Smooth muscle cell of the brain vasculature (primary cell): ENCODE measurements at regions not wholly inside any gene's neighbourhood (a gene's known extent, or its start where the extent isn't known, plus 50 kb on each side); places are given as distances from the start of the nearest gene placed in this dataset.
"Not testable (repeated sequence)": the region's sequence is repeated elsewhere in the genome, so short reads cannot be mapped to it uniquely, and the experiment has no call there.

Experiments
- DNase-seq: peaks from one replicate; pipeline ENCODE4 v3.0.0-alpha.2; 2012; ENCODE audit warnings: low read depth, low spot score

DNA sequence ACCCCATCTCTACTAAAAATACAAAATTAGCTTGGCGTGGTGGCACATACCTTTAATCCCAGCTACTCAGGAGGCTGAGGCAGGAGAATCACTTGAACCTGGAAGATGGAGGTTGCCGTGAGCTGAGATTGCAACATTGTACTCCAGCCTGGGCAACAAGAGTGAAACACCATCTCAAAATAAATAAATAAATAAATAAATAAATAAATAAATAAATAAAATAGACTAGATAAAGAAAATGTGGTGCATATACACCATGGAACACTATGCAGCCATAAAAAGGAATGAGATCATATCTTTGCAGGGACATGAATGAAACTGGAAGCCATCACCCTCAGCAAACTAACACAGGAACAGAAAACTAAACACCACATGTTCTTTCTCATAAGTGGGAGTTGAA is 110.4 kb downstream of the YIPF5 start:
- not testable (repeated sequence) for DNase-seq

DNA sequence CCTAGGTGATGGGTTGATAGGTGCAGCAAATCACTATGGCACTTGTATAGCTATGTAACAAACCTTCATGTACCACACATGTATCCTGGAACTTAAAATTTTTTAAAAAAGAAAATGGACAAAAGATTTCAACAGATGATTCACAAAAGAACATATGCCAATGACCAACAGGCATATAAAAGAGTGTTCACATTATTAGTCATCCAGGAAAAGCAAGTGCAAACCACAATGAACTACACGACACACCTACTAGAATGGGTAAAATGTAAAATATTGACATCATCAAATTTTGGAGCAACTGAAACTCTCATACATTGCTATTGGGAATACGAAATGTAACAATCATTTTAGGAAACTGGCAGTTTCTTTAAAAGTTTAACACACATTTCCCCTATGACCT is 109.9 kb downstream of the YIPF5 start:
- no peak for DNase-seq

DNA sequence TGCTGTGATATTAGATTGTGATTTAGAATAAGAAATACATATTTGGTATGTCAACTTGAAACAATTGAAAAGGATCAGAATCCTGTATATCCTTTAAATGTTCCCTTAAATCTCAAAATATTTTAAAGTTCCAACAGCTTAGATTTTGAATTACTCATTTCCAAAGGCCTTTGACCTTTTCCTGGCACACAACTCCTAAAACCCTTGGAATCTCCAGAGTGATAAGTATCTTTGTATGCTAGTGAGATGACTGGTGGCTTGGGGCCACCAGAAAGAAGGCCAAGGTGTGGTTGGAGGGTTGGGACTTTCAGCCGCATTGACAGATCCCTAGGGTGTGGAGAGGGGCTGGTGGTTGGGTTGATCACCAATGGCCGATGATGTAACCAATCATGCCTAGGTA is 104.7 kb downstream of the YIPF5 start:
- no peak for DNase-seq

DNA sequence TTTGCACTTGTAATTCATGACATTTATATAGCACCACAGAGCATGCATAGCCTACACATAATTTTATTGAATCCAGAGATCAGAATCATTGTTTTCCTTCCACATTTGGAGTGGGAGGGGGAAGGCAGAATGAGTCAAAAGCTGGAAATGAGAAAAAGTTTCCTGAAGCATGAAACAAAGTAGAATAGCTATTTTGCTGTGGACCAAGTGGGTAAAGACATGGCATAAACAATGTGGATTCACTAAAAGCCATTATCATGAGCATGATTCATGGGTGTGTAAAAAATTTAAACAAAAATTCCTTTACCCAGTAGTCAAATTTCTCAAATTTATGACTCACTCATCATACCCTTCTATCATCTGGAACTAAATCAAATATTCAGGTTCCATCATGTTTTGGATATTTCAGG is 97.9 kb downstream of the YIPF5 start:
- DNase-seq, result no peak

DNA sequence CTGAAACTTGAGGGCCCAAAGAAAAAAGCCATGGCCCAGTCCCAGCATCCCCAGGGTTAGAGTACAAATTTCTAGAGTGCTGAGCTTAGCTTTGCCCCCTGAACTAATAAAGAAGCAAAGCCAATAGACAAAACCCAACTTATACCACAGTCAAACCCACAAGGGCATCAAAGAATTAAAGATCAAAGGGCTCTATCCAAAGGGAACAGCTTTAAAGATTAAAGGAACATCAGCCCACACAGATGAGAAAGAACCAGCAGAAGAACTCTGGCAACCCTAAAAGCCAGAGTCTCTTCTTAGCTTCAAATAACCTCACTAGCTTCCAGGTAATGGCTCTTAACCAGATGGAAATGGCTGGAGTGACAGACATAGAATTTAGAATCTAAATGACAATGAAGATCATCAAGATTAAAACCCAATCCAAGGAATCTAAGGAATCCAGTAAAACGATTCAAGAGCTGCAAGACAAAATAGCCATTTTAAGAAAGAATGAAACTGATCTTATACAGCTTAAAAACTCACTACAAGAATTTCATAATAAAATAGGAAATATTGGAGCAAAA is 93.9 kb downstream of the YIPF5 start:
- no peak for DNase-seq

DNA sequence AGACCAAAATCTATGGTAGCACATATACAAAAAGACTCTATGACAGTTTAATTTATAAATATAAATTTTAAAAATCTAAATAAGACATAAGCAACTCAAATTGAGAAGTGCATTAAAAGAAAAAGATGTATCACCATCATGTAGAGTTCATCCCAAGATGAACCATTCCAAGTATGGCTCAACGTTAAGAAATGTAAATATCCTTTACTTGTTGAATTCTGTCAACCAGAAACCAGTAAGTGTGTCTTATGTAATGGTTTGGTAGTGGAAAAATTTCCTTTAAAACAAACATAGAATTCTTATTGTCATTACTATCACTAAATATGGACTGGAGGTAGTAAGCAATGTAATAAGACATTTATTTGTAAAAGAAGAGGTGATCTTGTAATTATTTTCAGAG is 87.3 kb downstream of the YIPF5 start:
- DNase-seq, result no peak

DNA sequence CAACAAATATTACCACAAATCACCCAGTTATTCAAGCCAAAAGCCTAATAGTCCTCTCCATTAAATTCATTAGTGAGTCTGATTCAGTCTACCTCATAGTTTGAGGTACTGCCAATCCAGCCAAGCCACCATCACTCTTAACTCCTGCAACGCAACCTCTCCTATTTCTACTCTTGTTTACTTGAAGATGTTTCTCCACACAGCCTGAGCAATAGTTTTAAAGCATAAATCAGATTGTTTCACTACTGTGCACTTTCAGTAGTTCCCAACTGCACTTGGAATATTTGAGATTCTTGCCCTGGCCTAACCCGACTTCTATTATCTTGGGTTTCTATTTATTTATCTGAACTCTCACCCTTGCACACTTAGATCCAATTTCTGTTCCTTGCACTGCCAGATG is 85.5 kb downstream of the YIPF5 start:
- DNase-seq, result no peak

DNA sequence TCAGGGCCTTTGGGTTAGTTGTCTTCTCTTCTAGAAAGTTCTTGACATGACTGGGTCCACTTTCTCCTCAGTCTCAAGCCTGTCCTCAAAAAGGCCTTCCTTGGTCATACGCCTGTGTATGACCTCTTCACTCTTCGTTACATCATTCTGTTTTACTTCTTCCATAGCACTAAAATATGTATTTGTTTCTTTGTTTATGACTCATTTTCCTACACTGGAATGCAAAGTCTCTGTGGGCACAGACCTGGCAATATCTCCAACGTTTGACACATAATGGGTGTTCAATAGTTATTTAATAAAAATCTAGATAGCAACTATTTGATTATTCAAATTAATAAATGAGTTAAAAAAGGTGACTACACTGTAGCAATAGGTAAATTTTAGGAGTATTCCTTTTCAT is 85.1 kb downstream of the YIPF5 start:
- DNase-seq, result no peak

DNA sequence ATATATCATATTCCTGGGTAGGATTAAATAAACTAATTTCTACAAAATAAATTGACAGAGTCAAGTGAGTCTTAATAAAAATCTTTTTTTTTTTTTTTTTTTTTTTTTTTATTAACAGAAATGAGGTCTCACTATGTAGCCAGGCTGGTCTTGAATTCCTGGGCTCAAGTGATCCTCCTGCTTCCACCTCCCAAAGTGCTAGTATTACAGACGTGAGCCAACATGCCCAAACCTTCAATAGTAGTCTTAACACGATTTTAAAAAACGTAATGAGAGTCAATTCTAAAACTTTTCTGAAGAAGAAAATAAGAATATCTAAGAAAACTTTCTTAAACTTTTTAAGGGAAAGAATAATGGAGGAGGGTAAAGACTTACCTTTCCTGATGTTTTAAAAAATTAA is 84.2 kb downstream of the YIPF5 start:
- no peak for DNase-seq

DNA sequence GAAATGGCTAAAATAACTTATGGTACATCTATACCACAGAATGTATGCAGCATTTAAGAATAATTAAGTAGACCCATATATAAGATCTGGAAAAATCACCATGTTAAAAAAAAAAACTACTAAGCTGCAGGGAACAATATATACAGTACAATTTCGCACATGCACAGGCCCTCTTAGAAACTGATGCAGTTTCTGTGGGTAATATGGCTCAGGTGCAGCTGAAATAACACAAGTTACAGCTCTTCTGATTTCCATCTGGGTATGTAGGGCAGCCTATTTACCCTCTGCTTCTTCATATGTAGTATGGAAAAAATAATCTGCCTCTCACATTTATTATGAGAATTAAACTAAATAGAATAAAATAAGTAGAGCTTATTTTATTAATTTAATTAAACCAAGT is 82.9 kb downstream of the YIPF5 start:
- DNase-seq, result no peak

DNA sequence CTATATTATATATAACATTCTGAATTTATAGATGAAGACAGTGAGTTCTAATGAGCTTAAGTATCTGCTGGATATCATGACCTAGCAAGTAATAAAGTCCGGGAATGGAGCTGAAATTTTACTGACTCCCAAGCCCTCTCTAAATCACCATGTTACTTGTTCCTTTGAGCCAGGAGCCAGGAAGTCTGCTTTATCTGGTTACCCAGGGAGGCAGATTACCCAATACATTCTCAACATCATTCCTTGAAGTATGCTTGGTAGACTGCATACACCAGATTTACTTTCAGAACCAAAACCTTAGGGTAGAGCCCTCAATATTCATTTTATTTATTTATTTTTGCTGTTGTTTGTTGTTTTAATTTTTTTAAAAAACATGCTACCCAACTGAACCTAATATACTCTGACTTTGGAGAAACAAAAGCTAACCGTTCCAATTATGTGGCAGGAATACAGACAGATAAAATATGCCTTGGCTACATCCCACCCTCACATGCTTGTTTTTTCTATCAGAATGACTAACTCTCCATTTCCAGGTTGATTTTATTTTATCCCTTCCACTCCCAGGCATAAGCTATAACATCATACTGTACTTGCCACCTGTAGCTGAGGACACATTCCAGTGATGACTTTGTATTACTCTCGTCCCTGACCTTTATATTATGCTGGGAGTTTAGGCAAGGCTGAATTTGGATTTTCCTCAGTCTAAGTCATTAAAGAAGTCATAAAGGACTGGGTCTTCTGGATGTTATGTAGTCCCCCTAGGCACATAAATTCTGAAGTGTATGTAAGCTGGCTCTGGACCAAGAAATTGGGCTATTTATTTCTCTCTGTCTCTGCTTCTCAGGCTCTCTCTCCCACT is 82.0 kb downstream of the YIPF5 start:
- no peak for DNase-seq

DNA sequence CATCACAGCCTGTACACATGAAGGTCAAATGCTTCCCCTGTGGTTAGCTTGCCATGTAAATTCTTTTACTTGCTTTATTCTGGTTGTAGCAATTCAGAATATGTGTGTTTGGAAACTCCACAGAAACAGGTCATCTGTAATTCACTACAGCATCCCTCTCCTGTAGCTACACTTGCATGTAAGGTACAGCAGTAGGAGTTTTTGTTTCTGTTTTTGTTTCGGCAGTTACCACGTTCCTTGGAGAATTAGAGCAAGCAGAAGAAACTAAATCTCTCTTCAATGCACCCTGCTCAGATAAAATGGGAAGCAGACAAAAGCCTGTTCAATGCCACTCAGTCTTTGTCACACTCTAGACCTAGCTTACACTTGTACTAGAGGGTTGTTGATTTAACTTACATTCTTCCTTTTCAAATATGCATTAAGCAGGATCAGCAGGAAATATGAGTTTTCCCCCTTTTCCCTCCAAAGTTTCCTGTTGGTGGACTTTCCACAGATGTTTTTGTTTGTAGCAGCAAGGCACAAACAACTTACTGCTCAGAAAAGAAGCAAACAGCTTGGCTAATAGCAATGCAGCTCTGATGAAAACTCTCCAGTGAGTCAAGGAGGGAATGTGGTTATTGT is 80.9 kb downstream of the YIPF5 start:
- no peak for DNase-seq

DNA sequence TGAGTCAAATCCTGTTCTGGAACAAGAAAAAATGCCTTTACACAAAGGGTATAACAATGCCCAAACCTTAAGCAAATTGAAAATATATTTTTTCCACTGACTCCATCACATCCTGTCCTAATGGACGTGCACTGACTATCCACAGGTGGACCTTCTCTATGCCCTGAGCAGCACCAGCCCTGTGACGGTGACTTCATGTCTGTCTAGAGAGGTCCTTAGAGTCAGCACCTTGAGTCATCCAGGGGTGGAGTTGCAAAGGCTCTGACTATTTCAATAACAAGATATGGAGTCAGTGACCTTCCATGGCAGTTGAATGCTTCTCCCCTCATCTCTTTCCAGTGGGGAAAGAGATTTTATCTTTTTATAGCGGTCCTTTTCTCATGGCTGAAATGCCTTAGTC is 78.0 kb downstream of the YIPF5 start:
- DNase-seq, result no peak

DNA sequence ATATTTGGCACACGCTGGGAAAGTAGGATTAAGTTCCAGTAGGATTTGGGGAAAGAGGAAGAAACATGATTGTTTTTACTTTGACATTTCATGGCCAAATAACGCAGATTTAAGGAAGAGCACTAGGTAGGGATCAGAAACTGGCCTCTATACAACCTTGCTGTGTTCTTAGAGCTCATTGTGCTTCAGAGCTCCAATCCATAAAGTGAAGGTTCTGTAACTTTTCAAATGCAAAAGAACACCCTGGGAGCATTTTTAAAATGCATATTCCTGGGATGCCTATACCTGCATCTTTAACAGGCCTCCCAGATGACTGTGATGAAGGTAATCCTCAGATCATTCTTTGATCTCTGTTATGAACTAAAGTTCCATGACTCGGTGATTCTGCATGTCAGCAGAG is 77.1 kb downstream of the YIPF5 start:
- no peak for DNase-seq

DNA sequence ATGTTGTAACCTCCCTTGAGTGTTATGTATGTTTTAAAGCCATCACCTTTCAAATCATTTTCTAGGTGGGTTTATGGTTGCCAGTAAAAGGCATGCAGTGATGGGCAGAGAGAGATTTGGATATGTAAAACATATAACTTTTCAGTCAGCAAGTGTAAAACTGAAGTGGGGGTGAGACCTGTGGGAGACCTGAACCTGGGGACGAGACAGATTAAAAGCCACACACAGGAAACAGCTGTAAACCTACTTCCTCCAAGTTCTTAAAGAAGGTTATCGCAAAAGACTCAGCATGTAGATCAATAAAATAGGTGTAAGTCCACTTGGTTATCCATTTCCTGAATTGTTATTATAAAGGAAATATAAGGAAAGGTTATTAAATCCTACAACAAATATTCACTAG is 76.6 kb downstream of the YIPF5 start:
- no peak for DNase-seq

DNA sequence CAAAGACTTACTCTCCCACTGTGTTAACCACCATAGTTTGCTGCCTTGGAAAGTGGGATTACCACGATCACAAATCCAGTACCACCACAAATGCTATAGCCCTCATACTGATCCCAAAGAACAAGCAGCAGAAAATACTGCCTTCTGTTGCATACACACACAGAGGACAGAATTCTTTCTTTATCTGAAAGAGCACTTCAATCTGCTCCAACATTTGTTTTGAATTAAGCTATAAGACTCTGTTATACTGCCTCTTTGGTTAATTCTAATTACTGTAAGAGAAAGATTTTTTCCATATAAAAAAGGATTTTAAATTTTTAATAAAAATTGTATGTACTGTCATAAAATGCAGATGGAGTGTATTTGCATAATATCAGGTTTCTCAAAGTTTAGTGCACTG is 69.8 kb downstream of the YIPF5 start:
- no peak for DNase-seq

DNA sequence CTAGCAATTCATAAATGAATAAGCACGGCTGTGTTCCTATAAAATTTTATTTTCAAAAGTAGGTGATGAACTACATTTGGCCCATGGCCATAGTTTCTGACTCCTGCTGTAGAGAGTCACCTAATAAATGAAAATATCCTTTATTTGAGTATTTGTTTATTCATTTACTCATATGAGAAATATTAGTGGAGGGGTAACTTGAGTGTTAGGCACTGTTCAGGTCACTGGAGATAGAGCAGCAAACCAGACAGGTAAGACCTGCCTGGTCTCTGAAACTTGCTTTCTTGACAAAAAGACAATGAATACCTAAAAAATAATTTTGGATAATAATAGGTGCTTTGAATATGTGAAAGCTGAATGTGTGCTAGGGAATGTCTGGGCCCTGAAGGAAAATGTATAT is 68.8 kb downstream of the YIPF5 start:
- DNase-seq, result no peak

DNA sequence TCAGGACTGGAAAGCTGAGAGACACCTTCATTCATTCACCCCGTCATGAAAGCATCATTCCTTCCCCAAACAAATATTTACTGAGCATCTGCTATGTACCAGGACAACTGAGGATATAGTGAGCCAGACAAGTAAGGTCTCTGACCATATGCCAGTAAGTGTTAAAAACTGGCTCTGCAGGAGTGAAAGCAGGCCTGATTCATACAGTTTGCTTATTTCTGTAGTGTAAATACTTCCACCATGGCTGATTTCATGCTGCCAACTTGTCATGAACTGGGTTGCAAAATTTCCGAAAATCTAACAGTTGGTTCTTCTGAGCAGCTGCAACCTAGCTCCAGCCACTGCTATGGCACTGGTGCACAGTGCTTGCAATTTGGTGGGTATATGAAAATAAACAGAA is 68.1 kb downstream of the YIPF5 start:
- DNase-seq, result no peak

DNA sequence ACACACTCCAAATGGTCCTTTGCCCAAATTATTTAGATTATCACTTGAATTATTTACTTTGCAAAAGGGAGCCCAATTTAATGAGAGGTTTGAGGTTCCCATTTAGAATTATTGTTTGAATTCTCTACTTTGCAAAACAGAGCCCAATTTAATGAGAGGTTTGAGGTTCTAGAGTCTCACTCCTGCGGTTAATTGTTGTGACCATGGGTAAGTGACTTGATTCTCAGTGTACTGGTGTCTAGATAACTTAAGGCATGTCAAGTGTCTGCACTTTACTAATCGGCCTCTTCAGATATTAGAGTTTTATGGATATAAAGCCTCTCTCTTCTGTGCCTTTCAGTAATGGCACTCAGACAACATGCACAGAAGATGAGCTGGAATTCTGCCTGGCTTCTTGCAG is 67.5 kb downstream of the YIPF5 start:
- DNase-seq, result no peak

DNA sequence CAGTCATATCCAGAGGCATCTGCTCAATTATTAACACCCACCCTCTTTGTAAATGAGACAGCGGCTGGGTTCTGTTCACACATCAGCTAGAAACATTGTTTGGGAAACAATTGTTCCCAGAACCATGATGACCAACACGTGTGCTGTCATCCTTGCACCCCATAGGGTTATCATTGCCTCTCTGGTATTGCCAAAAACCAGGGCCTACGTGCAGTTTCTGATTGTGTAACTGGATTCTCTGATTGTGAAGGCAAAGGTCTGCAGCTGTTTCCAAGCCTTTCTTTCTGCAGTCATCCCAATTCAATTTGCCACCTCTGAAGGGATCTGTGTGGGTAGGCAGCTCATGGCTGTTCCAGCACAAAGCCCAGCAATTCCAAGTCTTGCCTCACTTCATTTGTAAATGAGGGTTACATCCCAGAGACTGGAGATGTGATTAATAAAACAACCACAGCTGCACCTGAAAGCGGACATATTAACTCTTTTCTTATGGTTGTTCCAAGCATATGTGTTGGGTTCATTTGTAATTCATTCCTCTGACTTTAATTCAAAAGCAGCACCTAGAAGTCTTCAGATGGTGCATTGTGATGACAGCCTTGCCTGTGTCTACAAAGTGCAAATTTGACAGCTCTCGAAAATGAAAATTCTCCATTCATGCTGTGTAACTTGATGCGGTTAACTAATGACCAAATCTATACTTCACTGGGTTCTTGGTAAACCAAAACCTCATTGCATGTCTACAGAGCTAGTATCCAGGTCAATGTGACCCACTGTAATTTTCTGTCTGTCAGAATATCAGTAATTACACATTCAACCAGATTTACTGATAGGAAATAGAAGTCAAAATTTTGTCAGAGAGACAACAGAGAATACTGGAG is 66.6 kb downstream of the YIPF5 start:
- no peak for DNase-seq

DNA sequence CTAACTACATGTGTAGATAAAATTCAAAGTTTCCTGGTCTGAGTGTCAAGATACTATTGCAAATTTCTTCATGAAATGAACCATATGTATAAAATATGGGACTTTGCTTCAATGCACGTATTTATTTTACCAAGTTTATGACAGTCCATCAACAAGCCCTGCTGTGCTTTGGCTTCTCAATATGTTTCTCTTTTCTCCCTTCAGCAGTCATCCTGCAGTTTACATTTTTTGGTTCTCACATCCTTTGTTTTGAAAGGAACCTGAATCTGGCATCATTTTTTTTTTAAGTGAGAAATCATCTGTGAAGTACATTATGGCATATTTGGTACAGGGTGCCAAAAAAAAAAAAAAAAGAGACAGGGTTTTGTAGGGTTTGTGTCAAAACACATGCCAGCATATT is 65.1 kb downstream of the YIPF5 start:
- no peak for DNase-seq

DNA sequence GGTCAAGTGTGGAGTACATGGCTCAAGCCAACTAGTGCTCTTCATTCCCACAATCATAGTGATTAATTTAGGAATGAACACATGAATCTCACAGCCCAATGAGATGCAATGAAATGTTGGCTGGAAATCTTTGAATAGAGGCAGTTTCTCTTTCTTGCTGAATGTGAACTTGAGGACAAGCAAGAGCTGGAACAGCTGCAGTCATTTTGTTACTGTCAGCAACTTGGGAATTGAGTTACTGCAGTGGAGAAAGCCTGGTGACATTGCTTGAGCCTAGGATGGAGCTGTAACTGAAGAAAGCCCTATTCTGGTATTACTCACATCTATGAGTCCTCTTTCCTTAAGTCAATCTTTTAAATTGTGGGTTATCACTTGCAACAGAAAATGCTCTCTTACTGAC is 62.3 kb downstream of the YIPF5 start:
- no peak for DNase-seq
